ENCODE measurements at regions not wholly inside any gene's neighbourhood (a gene's known extent, or its start where the extent isn't known, plus 50 kb on each side); places are given as distances from the start of the nearest gene placed in this dataset.

- H3K4me1 ChIP-seq: no peaks in the 10 kb centered on the region
- H3K9me3 ChIP-seq: no peaks in the 10 kb centered on the region
- H3K4me3 ChIP-seq (ENCODE audit: low read depth, low read length): no peak overlapping the region
- no peaks in the 10 kb centered on the region for H3K36me3 ChIP-seq
- no peaks in the 10 kb centered on the region for H3K27me3 ChIP-seq
- DNase-seq: no peak
- TF ChIP-seq CTCF (IDR thresholded peaks at IDR 0.05; ENCODE audit: low read depth, low read length): no peak
These were observed 267.3 kb downstream of the MTX2 start for GRCh38 chr2:176536439-176537133.

- TF ChIP-seq CTCF (IDR thresholded peaks at IDR 0.05; ENCODE audit: low read depth, low read length): no peak
- no peaks in the 10 kb centered on the region for H3K9me3 ChIP-seq
- no peak overlapping the region for H3K4me3 ChIP-seq (ENCODE audit: low read depth, low read length)
- DNase-seq: no peak
- no peaks in the 10 kb centered on the region for H3K36me3 ChIP-seq
- H3K4me1 ChIP-seq: no peaks in the 10 kb centered on the region
- no peaks in the 10 kb centered on the region for H3K27me3 ChIP-seq
These were observed 268.7 kb downstream of the MTX2 start for GRCh38 chr2:176537932-176538331.

GRCh38 chr2:176540995-176541394 is 271.8 kb downstream of the MTX2 start:
- Histone ChIP-seq H3K4me3 (ENCODE audit: low read depth, low read length) (no peak overlapping the region), H3K27me3 (no peaks in the 10 kb centered on the region), H3K36me3 (no peaks in the 10 kb centered on the region), H3K9me3 (no peaks in the 10 kb centered on the region), H3K4me1 (no peaks in the 10 kb centered on the region)
- TF ChIP-seq CTCF (IDR thresholded peaks at IDR 0.05; ENCODE audit: low read depth, low read length): no peak
- no peak for DNase-seq

GRCh38 chr2:176542476-176542875 is 273.2 kb downstream of the MTX2 start:
- no peaks in the 10 kb centered on the region for H3K9me3 ChIP-seq
- no peaks in the 10 kb centered on the region for H3K36me3 ChIP-seq
- no peak overlapping the region for H3K4me3 ChIP-seq (ENCODE audit: low read depth, low read length)
- no peaks in the 10 kb centered on the region for H3K4me1 ChIP-seq
- no peak for TF ChIP-seq CTCF (IDR thresholded peaks at IDR 0.05; ENCODE audit: low read depth, low read length)
- DNase-seq: no peak
- no peaks in the 10 kb centered on the region for H3K27me3 ChIP-seq

- H3K4me3 ChIP-seq (ENCODE audit: low read depth, low read length): no peak overlapping the region
- no peaks in the 10 kb centered on the region for H3K9me3 ChIP-seq
- no peak for DNase-seq
- H3K36me3 ChIP-seq: no peaks in the 10 kb centered on the region
- no peak for TF ChIP-seq CTCF (IDR thresholded peaks at IDR 0.05; ENCODE audit: low read depth, low read length)
- no peaks in the 10 kb centered on the region for H3K4me1 ChIP-seq
- no peaks in the 10 kb centered on the region for H3K27me3 ChIP-seq
These were observed 275.3 kb downstream of the MTX2 start for GRCh38 chr2:176544557-176544956.

- no peak for TF ChIP-seq CTCF (IDR thresholded peaks at IDR 0.05; ENCODE audit: low read depth, low read length)
- Histone ChIP-seq H3K9me3 (no peaks in the 10 kb centered on the region), H3K36me3 (no peaks in the 10 kb centered on the region), H3K27me3 (no peaks in the 10 kb centered on the region), H3K4me1 (no peaks in the 10 kb centered on the region), H3K4me3 (ENCODE audit: low read depth, low read length) (no peak overlapping the region)
- DNase-seq: no peak
These were observed 276.0 kb downstream of the MTX2 start for GRCh38 chr2:176544991-176545956.
